ENCODE measurements at regions not wholly inside any gene's neighbourhood (a gene's known extent, or its start where the extent isn't known, plus 50 kb on each side); places are given as distances from the start of the nearest gene placed in this dataset.

DNA sequence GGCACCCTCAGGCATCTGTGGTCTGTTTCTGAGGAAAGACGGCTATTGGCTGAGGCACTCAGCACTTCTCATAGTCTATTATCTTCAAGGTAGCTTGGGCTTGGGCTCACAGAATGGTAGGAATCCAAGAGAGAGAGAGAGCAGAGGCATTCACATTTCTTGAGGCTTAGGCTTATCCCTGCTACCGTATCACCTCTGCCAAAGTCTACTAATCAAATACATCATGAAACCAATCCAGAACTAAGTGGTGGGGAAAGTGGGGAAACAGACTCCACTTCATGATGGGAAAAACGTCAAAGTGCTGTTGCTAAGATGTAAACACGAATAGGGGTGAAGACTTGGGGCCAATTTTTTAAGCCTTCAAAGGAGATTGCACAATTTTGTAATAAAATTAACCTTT, 271.1 kb upstream of the SEMA3D start:
- Histone ChIP-seq H3K9ac (ENCODE audit: low read depth in 1 of 2, low read length in 2 of 2) (no peak overlapping the region), H3K27me3 (ENCODE audit: control insufficient read depth in 4 of 4, insufficient read depth in 4 of 4, low read length in 3 of 4) (no peaks in the 10 kb centered on the region), H3K36me3 (ENCODE audit: control insufficient read depth in 4 of 4, insufficient read depth in 3 of 4, low read depth in 1 of 4, low read length in 3 of 4) (no peaks in the 10 kb centered on the region), H3K4me1 (ENCODE audit: control insufficient read depth in 4 of 4, insufficient read depth in 4 of 4, low read length in 3 of 4) (peaks cover 0 to 2% (median 0%) of the 10 kb centered on the region in 4 donors), H3K27ac (ENCODE audit: low read depth in 1 of 2, low read length in 2 of 2) (no peak overlapping the region), H3K9me3 (ENCODE audit: control insufficient read depth in 4 of 4, low read length in 3 of 4) (no peaks in the 10 kb centered on the region), H3K4me3 (ENCODE audit: low read depth in 1 of 3, low read length in 3 of 3) (no peak overlapping the region)
- TF ChIP-seq HNF4G (IDR thresholded peaks at IDR 0.05) (no peak), JUND (IDR thresholded peaks at IDR 0.05) (no peak), REST (IDR thresholded peaks at IDR 0.05) (no peak), SP1 (IDR thresholded peaks at IDR 0.05) (no peak)
- 62% methylated on average over 4 of the region's 4 CpGs for WGBS
- DNase-seq (ENCODE audit: low spot score): no peak

GRCh38 chr7:85456254-85456653, 269.4 kb upstream of the SEMA3D start:
- Histone ChIP-seq H3K27ac (ENCODE audit: low read depth in 1 of 2, low read length in 2 of 2) (no peak overlapping the region), H3K4me1 (ENCODE audit: control insufficient read depth in 4 of 4, insufficient read depth in 4 of 4, low read length in 3 of 4) (peaks cover 0 to 2% (median 0%) of the 10 kb centered on the region in 4 donors), H3K9ac (ENCODE audit: low read depth in 1 of 2, low read length in 2 of 2) (no peak overlapping the region), H3K27me3 (ENCODE audit: control insufficient read depth in 4 of 4, insufficient read depth in 4 of 4, low read length in 3 of 4) (no peaks in the 10 kb centered on the region), H3K4me3 (ENCODE audit: low read depth in 1 of 3, low read length in 3 of 3) (no peak overlapping the region), H3K9me3 (ENCODE audit: control insufficient read depth in 4 of 4, low read length in 3 of 4) (no peaks in the 10 kb centered on the region), H3K36me3 (ENCODE audit: control insufficient read depth in 4 of 4, insufficient read depth in 3 of 4, low read depth in 1 of 4, low read length in 3 of 4) (no peaks in the 10 kb centered on the region)
- DNase-seq (ENCODE audit: low spot score): no peak
- WGBS: 62% methylated on average over 1 of the region's 1 CpG
- TF ChIP-seq EGR1 (IDR thresholded peaks at IDR 0.05; ENCODE audit: low read depth in 2 of 2) (no peak), ATF3 (IDR thresholded peaks at IDR 0.05) (no peak), YY1 (IDR thresholded peaks at IDR 0.05) (no peak), HNF4G (IDR thresholded peaks at IDR 0.05) (no peak), FOXA1 (IDR thresholded peaks at IDR 0.05) (no peak), CTCF (IDR thresholded peaks at IDR 0.05; ENCODE audit: low read depth, low read length, missing input control) (no peak), FOXA2 (IDR thresholded peaks at IDR 0.05) (no peak), GABPA (IDR thresholded peaks at IDR 0.05 in 1 of 2, conservative IDR thresholded peaks at IDR 0.05 in 1 of 2) (no peak), RAD21 (IDR thresholded peaks at IDR 0.05) (no peak)

DNA sequence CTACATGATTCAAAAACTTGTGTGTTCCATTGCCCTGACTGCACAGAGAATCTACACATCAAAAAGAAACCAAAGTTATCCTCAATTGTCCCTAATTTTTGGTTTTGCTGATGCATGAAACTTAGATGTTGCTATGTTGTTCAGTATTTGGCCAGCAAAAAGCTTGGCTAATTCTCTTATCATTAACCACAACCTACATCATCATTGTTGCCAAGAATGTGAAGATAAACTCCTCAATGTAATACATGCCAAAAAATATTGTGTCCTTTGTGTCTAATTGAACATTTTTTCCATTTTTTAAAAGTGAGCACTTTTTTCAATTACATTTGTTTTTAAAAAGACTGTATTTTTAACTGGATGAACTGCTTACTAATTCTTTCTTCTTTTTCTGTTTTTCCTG, 268.0 kb upstream of the SEMA3D start:
- no peak for DNase-seq (ENCODE audit: low spot score)
- Histone ChIP-seq H3K27ac (ENCODE audit: low read depth in 1 of 2, low read length in 2 of 2) (no peak overlapping the region), H3K9ac (ENCODE audit: low read depth in 1 of 2, low read length in 2 of 2) (no peak overlapping the region), H3K4me3 (ENCODE audit: low read depth in 1 of 3, low read length in 3 of 3) (no peak overlapping the region), H3K36me3 (ENCODE audit: control insufficient read depth in 4 of 4, insufficient read depth in 3 of 4, low read depth in 1 of 4, low read length in 3 of 4) (no peaks in the 10 kb centered on the region), H3K9me3 (ENCODE audit: control insufficient read depth in 4 of 4, low read length in 3 of 4) (no peaks in the 10 kb centered on the region), H3K27me3 (ENCODE audit: control insufficient read depth in 4 of 4, insufficient read depth in 4 of 4, low read length in 3 of 4) (no peaks in the 10 kb centered on the region), H3K4me1 (ENCODE audit: control insufficient read depth in 4 of 4, insufficient read depth in 4 of 4, low read length in 3 of 4) (peaks cover 0 to 2% (median 0%) of the 10 kb centered on the region in 4 donors)
- no peak for TF ChIP-seq RAD21 (IDR thresholded peaks at IDR 0.05)
- TF ChIP-seq REST (IDR thresholded peaks at IDR 0.05): no peak
- TF ChIP-seq SP1 (IDR thresholded peaks at IDR 0.05): no peak
- no peak for TF ChIP-seq HNF4G (IDR thresholded peaks at IDR 0.05)
- no peak for TF ChIP-seq JUND (IDR thresholded peaks at IDR 0.05)

Data from liver (tissue), 8 donors.